ENCODE measurements at regions not wholly inside any gene's neighbourhood (a gene's known extent, or its start where the extent isn't known, plus 50 kb on each side); places are given as distances from the start of the nearest gene placed in this dataset. TPM values are rescaled to one million over a fixed set of nuclear protein-coding genes. Genes with fewer than 3 reads are reported as not detected.

DNA sequence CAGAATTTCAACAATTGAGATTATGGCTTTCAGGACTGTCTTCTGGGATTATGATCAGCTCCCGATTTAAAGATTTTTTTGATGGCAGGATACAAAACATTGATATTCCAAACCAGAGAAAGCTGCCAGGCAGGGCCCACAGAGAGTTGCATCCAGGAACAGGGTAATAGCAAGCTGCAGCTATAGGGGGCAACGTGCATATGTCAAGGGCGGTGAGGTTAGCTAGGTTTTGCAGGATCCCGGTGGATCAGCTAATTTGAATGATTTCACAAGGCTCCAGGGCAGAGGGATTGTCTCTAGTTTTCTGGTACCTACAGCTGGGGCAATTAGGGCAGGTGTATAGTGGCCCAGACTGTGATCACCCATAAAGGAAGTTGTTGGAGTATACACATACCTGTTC, 339.4 kb downstream of the CHSY3 start:
- no peak for DNase-seq

DNA sequence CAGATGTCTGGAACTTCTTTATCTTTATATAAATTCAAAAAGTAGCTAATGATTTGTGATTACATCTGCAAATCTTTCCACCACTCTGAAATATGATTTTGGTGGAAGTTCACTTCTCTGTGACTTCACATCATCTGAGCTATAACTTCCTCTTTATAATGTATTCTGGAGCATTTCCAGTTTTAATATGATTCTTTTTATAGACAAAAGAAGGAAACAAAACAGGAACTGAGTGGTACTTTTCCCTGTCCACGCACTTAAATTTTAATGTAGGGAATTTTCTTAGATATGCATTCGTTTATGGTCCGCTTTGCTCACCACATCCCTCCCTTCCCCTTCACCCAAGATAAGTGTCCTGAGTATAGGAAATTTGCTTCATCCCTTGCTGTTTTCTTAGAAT, 333.5 kb downstream of the CHSY3 start:
- no peak for DNase-seq

Small RNAs in the stretch of these regions (small RNA-seq; reads per million reads assigned to genes)
- gene AC113367.2 (ENCODE audit: low replicate concordance) (not detected), gene RNU7-53P (ENCODE audit: low replicate concordance) (not detected)
